H4 (cell line): ENCODE measurements at regions not wholly inside any gene's neighbourhood (a gene's known extent, or its start where the extent isn't known, plus 50 kb on each side); places are given as distances from the start of the nearest gene placed in this dataset.

Source experiments
- DNase-seq: peaks from one replicate; pipeline ENCODE4 v3.0.0-alpha.2; 2015; ENCODE audit warnings: low spot score

DNA sequence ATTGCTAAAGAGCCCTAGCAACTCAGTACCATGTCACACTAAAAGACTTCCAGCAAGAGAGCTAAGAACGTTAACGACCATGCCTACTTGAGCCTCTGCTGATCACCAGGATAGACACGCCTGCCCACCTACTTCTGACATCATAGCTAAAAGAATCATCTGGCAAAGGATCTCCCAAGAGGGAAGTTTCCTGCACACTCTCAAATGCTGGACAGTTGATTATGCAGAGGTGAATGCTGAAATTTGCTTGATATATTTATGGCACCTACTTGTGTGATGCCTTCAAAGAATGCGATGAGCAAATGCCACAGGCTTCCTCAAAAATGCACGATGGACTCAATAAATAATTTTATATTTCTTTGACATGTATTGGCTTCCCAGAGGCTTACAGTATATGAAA lies 113.6 kb downstream of the GALC start:
- DNase-seq: no peak

DNA sequence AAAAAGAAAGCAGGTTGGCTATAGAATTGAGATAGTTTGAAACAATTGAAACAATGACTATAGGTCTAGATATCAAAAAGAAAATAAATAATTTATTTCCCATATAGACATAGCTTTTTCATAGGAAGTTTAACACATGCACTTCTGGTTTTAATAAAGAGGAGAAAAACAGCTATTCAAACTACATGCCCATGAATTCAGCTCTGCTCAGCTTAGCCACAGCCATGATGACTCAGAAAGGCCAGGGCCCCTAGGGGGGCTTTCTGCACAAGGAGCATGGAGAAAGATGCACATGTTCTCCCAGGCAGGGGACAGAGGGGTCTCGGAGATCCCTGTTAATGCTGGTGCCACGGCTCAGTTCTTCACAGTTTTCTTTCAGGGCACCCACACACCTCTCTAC lies 114.0 kb downstream of the GALC start:
- no peak for DNase-seq

DNA sequence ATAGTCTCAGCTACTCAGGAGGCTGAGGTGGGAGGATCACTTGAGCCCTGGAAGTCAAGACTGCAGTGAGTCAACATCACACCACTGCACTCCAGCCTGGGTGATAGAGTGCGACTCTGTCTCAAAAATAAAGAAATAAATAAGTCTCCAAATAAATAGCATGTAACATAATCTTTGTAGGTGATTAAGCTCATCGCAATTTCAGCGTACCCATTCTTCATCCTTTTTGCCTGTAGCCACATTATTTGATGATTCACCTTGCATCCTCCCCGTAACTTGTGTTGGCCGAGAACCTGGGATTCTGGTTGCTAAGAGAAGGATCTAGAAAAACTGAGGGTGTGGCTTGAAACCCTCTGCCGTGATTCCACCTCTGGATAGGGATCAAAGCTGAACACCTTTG lies 115.1 kb downstream of the GALC start:
- DNase-seq: peak; percentile 36

DNA sequence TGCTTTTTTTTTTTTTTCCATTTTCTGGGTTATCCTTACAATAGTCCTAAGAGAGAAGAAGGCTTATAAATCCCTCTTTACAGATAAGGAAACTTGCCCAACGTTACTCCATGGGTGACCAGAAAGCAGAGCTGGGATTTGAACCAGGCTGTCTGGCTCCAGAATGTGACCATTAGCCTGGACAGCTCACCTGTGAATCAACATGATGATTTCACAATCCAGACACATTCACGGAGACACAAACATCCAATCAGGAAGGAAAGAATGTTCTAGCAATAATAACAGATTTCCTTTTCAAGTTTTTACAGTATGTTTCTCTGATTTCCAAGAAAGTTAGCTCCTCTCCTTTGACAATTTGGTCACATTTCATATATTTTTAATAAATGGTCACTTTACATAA lies 118.3 kb downstream of the GALC start:
- DNase-seq: no peak

DNA sequence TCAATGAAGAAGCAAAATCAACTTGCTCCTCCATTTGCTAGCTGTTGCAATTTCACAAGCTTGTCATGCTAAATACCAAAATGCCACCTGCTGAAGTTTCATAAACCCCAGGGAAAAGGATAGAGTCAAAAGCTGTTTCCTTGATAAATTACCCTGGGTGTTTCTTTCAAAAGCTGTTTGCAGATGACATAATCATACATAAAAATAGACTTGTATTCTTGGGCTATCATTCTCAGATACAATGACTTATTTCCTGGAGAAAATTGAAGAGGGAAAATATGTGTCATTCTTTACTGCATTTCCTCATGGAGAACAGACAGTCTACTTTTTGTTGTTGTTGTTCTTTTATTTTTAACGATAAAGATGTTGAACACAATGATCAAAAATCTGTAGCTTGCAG lies 119.2 kb downstream of the GALC start:
- DNase-seq: no peak

DNA sequence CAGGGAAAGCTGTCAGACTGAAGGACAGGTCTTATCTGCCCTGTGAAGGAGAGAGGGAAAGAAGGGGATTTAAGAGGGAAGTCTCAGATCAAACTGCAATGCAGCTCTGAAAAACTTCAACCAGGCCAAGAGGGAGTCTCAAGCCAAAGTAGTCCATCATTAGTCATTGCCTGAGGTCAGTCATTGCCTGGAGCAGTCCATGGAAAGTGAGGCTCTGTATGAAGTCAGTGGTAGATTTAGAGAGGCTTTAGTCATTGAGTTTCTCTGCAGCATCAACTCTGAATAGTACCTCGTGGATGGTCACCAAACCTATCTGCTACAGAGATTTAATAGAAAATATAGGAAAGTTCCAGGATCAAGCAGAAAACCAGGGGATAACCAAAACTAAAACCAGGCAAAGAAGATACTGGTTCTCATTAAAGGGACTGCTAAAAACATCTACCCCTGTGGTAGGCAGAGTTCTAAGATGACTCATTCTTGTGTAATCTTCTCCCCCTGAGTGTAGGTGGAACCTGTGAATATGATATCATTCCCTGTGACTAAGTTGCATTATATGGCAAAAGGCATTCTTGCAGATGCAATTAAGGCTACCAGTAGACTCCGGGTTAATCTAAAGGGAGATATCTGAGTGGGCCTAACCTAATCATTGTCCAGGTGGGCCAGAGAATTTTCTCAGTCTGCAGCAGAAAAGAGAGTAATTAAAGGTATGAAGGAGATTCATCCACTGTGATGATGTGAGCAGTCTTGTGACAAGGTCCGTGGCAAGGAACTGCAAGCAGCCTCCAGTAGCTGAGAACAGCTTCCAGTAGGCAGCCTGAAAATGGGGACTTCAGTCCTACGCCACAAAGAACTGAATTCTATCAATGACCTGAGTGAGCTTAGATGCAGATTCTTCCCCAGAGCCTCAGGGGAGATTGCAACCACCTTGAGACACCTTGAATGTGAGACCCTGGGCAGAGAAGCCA lies 123.1 kb downstream of the GALC start:
- DNase-seq: peak; percentile 71

DNA sequence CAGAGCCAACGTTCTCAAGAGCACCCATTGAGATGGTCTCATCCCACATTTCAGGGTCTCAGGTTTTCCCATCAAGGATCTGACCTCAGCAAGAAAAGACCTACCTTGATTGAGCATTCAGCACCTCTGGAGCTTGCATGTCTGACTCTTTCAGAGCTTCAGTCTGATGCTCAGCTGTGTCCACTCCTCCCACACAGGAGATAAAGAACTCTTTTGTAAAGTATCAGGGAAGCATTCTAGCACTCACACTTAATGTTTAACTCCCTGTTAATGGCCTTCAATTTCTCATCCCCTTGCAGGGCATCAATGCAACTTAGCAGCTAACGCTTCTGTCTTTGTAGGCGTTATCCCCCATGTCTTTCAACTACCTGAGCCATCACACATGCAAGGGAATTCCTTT lies 124.1 kb downstream of the GALC start:
- no peak for DNase-seq

DNA sequence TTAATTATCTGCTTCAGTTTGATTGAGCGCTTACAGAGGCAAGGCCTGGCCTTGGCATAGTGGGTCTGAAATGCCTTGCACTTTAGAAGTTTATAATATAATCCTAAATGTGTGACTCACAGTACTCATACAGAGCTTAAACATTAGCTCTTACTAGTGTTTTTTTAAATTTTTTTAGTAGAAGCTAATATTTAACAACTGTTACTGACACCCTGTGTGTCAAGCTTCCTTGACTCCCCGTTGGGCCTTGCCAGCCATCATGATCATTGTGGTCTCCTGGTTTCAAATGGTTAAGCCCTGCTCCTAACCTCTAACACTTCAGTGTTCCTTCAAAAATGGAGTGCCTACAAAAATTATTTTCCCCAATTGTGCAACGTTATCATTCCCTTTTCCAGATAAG lies 126.9 kb downstream of the GALC start:
- DNase-seq: no peak

DNA sequence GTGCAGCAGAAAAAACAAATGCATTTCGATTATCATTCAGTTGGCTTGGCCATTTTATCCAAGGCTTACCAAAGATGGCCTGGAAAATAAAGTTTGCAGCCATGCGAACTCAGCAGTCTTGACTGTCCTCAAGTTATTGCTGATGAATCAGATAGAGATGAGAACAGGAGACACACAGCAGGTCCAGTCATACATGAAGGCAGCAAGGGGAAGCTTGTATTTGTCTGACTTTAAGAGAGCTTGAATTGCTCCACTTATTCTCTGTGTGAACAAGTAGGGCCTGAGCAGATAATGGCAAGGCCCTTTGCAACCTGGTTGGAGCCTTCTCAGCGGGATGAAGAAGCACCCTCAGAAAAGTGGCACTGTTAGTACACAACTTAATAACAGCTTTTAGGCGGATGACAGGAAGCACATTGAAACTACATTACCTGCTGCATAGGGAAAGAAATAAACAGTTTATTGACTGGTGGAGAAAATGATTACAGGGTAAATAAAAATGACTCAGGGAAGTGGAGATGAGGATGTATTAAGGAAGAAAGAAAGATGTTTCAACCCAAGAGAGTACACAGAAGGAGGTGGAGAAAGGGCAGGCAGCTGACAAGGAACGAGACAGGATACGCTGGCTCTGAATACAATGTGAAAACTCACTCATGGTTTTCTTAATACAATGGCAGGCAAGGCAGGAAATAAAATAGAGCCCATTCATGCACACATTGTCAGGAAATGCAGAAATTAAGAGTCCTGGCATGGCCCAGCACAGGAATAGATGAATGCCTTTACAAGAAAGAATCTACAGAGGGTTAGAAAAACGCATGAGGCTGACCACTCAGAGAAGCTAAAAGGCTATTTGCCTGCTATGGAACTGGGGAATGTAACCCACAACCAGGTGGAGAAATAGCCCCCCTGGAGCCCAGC lies 128.4 kb downstream of the GALC start:
- DNase-seq: no peak

DNA sequence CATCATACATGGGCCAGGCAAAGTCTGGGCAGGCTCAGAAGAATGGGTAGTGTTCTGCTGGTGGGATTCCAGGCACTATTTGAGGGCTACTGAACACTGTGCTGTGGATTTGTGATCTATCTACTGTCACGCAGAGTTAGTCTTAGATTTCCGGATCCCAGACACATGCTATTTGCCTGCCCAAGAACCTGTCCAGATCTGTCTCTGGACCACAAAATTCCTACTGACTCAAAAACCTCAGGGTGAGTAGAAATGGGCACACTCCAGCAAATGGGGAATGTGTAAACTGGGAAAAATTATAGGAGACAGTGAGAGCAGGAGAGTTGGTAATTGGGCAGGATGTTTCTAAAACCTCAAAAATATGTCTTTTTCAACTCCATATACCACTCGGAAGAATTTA lies 129.9 kb downstream of the GALC start:
- DNase-seq: no peak

DNA sequence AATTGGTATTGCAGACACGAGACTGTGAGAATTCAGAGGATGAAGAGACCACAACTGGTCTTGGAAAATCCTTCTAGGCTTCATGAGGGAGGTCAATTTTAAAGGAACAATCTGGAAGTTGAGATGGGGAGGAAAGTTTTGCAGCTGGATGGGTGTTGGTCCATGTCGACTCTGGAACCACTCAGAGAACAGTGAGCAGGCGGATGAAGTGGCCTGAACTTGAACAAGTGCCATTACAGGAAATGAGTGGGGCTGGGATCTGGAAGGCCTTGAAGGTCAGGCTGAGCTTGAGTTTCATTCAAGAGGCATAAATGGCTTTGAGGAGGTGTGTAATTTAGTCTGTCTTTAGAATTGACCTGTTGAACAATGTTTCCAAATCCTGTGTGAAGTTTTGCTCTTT lies 140.9 kb downstream of the GALC start:
- DNase-seq: no peak

DNA sequence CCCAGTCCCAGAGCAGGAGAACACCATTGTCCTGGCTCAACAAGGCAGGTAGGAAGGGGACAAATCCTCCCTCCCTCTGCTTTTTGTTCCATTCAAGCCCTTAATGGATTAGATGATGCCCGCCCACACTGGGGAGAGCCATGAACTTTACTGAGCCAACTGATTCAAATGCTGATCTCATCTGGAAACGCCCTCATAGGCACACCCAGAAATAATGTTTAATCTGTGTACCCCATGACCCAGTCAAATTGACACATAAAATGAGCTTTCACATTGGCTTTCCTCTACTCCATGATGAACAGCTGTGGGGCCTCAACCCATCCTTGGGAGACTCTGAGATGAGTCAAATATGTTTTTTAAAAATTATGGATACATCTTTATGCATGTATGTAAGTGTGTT lies 141.8 kb downstream of the GALC start:
- no peak for DNase-seq

DNA sequence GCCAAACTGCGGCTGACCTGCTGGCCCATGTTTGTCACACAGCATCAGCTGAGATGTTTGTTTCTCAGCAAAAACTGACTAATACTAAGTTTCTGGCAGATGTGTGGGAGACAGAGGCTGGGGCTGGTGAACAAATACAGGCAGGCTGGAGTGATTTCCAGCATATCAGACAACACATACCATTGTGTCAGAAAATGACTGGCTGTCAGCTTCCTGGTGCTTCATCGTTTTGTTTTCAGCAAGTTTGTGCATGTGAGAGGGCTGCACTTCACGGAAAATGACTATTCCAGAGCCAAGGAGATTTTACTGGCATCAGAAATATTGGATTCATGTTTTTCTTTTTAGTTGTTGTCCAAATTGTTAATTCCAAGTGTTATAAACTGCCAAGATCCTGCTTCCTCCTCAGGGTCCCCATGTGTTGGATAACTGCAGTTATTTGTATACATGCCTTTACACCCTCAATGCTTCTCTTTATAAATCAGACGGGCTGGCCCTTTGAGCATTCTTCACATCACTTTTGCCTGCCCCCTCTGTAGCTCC lies 145.7 kb downstream of the GALC start:
- no peak for DNase-seq

DNA sequence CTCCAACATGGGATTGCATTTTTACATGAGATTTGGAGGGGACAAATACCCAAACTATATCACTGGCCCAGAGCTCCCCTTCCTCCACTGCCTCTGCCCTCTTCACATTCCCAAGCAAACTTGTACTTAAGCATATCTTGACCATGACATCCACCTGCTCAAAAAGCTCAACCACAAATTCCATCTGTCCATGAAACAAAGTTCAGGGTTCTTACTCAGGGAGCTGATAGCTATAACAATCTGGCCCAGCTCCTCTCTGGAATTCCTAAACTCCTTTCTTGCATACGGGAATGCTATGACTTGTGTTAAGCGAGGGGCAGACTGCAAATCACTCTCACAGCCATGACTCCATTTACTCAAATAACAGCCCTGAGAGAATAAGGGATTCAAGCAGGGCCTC lies 152.1 kb downstream of the GALC start:
- DNase-seq: no peak

DNA sequence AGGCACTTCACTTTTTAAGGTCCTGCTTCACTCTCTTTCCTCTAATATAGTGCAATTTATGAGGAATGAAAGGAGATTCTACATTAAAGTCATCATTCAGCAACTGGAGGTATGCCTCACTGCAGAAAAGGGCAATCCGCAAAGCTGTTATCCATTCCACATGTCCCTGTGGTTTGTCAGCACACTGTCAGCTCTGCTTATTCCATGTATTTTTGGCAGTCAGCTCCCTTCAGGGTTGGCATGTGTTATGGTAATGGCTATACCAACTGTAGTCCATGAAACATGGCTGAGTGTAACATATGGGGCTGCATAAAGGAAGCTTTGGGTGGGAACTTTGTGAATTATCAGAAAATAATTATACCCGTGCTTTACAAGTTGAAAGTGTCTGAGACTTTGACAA lies 154.1 kb downstream of the GALC start:
- no peak for DNase-seq

DNA sequence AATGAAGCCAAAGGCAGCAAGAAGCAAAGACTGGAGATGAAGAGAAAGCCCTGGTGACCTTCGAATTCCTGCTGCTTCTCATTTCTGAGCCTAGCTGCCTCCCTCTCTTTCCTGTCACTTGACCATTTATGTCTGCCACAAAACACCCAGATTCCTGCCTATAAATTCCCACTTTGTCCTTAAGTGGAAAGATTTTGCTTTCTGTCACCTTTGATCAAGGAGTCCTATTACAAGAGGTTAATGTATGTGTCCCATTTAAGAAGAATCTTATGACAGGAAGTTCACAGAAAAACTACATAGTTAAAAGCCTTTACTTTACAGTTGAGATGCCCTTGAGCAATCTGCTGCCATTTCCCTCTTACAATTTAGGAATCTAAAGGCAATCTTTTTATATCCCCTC lies 155.7 kb downstream of the GALC start:
- DNase-seq: no peak

DNA sequence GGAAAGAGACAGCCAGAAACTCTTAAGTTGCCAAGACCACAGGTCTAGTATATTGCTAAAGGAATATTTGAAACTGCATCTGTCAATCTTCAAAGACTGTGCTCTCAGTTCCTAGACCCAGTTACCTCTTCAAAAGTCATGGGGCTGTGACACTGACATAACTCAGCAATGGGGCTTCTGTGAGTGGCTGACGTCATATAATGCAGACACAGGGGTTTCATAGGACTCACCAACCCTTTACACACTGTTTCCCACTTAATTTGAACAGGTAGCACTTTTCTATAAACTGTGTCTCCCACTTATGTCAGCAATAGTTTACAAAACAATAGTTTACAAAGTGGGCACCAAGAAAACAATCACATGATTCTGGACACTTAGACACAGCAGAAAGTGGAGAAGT lies 158.4 kb downstream of the GALC start:
- no peak for DNase-seq

DNA sequence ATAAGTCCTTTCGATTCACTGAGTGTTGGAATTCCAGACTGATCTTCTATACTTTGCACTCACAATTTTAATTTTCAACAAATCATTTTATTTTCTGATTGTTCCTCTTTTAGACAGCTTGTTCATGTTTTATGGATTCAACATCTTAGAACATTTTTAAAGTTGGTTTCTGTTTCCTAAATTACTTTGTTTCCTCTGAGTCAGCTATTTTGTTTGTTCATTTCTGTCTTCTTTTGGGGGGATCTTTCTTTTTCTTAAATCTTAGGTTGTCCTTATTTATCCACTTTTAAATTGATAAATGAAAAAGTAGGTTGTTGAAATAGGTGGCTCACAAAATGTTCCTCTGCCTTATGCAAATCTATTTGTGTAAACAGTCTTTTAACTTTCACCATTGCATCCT lies 160.0 kb downstream of the GALC start:
- no peak for DNase-seq

DNA sequence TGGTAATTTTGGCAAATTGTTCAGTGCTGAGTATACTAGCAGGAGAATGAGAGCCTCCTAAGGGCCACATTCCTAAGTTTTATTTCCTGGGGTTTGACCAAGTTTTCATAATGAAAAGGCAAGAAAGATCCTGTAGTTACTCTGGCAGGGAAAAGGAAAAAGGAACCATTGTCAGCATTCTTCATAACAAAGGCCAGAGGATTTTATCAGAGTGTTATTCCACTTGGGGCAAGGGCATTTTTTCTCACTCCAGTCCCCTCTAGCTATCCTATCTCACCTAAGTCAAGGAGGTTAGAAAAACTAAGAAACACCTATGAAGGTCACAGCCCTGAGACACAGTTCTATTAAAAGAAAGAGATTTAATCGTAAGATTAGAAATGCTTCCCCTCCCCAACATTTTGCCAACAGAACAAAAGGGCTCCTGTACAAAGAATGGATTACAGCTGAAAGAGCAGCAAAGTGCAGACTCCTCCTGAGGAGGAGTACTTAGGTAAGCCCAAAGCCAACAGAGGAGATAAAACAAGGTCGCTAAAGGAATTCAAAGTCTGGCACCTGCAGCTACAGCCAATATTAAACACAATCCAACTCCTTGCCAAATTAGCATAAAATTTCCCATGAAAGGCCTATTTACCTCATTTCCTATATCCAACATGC lies 162.4 kb downstream of the GALC start:
- DNase-seq: no peak

DNA sequence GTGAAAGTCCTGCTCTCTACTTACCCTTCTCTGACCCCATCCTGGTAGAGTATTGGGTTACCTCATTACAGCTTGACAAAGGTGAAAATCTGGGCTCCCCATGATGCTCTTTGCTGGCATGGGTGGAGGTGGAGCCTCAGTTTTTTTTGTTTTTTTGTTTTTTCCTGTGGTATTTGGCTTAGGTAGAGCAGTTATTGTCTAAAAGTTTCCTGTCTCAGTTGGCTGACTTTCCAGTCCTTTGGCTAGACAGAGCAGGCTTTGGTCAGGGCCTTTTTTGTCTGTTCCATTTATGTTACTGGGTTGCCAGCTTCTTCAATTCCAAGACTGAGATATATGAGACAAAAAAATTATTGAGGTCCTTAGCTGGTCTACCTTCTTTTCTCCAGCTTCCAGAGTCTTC lies 163.4 kb downstream of the GALC start:
- DNase-seq: no peak

DNA sequence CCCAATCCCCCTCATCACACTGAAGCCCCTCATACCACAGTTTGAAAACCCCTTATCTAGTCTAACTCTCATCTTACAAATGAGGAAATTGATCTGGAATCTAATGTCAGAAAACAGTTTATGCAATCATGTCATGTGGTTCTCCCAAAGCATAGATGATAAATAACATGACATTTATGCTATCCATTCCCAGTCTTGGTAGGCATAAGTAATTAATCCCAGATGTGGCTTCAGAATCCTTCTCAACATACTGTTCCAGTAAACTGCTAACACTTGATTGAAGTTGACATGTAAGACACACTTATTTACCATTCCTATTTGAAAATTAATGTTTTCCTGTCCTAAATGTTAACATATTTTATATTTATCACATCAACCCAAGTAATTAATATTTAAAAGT lies 168.7 kb downstream of the GALC start:
- no peak for DNase-seq

DNA sequence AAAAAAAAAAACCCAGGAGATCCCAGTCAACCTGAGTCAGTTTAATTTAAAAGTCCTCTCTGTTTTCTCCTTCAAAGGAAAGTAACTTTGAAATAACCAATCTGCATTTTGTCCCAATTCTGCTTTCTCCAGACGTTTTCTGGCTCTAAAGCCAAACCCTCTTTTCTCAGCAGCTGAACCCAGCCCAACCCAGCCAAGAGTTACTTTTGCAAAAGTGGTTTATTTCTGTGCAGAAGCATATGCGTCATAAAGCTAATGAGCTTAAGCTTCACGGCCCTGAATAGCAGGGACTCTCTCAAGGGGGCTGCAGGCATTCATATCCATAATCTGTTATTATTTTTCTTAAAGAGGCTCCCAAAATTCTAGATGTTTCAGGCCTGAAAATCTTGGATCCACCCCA lies 176.6 kb downstream of the GALC start:
- no peak for DNase-seq
